Hepatocyte (in vitro differentiated cells): ENCODE measurements at regions not wholly inside any gene's neighbourhood (a gene's known extent, or its start where the extent isn't known, plus 50 kb on each side); places are given as distances from the start of the nearest gene placed in this dataset.

Source experiments
- DNase-seq: peaks from one replicate; pipeline ENCODE4 v3.0.0-alpha.2; 2016; ENCODE audit warnings: low spot score
- H2AFZ ChIP-seq: fragments of 200-600 bp; sonication (generic); 2 replicates; pipeline ENCODE4 v1.6.0; 2016; ENCODE audit warnings: antibody characterized with exemption, mild to moderate bottlenecking
- H3K27ac ChIP-seq: fragments of 200-600 bp; sonication (generic); 2 replicates; pipeline ENCODE4 v1.5.1; 2016; ENCODE audit warnings: mild to moderate bottlenecking
- H3K27me3 ChIP-seq: fragments of 200-600 bp; sonication (generic); 2 replicates; pipeline ENCODE4 v1.6.1; 2016
- H3K36me3 ChIP-seq: fragments of 200-600 bp; sonication (generic); replicated peaks from 2 replicates; pipeline ENCODE4 v1.5.1; 2016; ENCODE audit warnings: low read depth; ENCODE audit not compliant: insufficient read depth
- H3K4me1 ChIP-seq: fragments of 200-600 bp; sonication (generic); 2 replicates; pipeline ENCODE4 v1.5.1; 2016; ENCODE audit warnings: mild to moderate bottlenecking, moderate library complexity; ENCODE audit not compliant: insufficient read depth
- H3K4me2 ChIP-seq: fragments of 200-600 bp; sonication (generic); 2 replicates; pipeline ENCODE4 v1.6.0; 2016
- H3K4me3 ChIP-seq: fragments of 200-600 bp; sonication (generic); 2 replicates; pipeline ENCODE4 v1.5.1; 2016; ENCODE audit warnings: mild to moderate bottlenecking
- H3K79me2 ChIP-seq: fragments of 200-600 bp; sonication (generic); 2 replicates; pipeline ENCODE4 v1.6.0; 2017; ENCODE audit warnings: mild to moderate bottlenecking
- H3K9me2 ChIP-seq: fragments of 200-600 bp; sonication (generic); replicated peaks from 2 replicates; pipeline ENCODE4 v1.6.0; 2017; ENCODE audit warnings: mild to moderate bottlenecking; ENCODE audit not compliant: insufficient read depth
- H3K9me3 ChIP-seq: fragments of 200-600 bp; sonication (generic); 2 replicates; pipeline ENCODE4 v1.5.1; 2016; ENCODE audit warnings: low read depth, mild to moderate bottlenecking
- H4K20me1 ChIP-seq: fragments of 200-600 bp; sonication (generic); 2 replicates; pipeline ENCODE4 v1.6.0; 2016; ENCODE audit warnings: mild to moderate bottlenecking; ENCODE audit not compliant: insufficient read depth, poor library complexity, severe bottlenecking
- CTCF ChIP-seq: fragments of 200-600 bp; sonication (generic); IDR thresholded peaks from 2 replicates; pipeline ENCODE4 v1.5.1; 2016; ENCODE audit warnings: antibody characterized with exemption, mild to moderate bottlenecking; ENCODE audit not compliant: poor library complexity
- EZH2 ChIP-seq: fragments of 200-600 bp; sonication (generic); IDR thresholded peaks from 2 replicates; pipeline ENCODE4 v1.6.1; 2016; ENCODE audit warnings: antibody characterized with exemption, mild to moderate bottlenecking, borderline replicate concordance
- EZH2phosphoT487 ChIP-seq: fragments of 200-600 bp; sonication (generic); IDR thresholded peaks from one replicate; pipeline ENCODE4 v1.6.1; 2018; ENCODE audit warnings: antibody characterized with exemption, mild to moderate bottlenecking, low read depth, moderate library complexity; ENCODE audit not compliant: unreplicated experiment, severe bottlenecking
- WGBS: methylation state at CpG from one replicate; pipeline ENCODE4 v1.1.6; 2016; ENCODE audit warnings: low lambda C conversion rate; ENCODE audit errors: missing lambda C conversion rate; 5-methylcytosine and 5-hydroxymethylcytosine counted together

GRCh38 chr3:18630295-18630694, 205.2 kb upstream of the SATB1 start:
- 93% methylated on average over 4 of the region's 4 CpGs for WGBS
- H4K20me1 ChIP-seq, result no peaks in the 10 kb centered on the region
- DNase-seq, result no peak
- H3K9me3 ChIP-seq, result no peaks in the 10 kb centered on the region
- no peaks in the 10 kb centered on the region for H3K79me2 ChIP-seq
- no peak overlapping the region for H3K4me3 ChIP-seq
- TF ChIP-seq CTCF, result no peak
- TF ChIP-seq EZH2, result no peak
- no peaks in the 10 kb centered on the region for H3K9me2 ChIP-seq
- H3K4me1 ChIP-seq, result peaks cover 2% of the 10 kb centered on the region
- H3K27ac ChIP-seq, result no peak overlapping the region
- no peak overlapping the region for H3K4me2 ChIP-seq
- H3K27me3 ChIP-seq, result no peaks in the 10 kb centered on the region
- no peaks in the 10 kb centered on the region for H3K36me3 ChIP-seq
- no peak overlapping the region for H2AFZ ChIP-seq

- Histone ChIP-seq H4K20me1 (no peaks in the 10 kb centered on the region), H3K4me1 (no peaks in the 10 kb centered on the region), H3K9me3 (no peaks in the 10 kb centered on the region), H3K27ac (no peak overlapping the region), H3K79me2 (no peaks in the 10 kb centered on the region), H3K4me2 (no peak overlapping the region), H3K9me2 (no peaks in the 10 kb centered on the region), H3K36me3 (no peaks in the 10 kb centered on the region), H3K4me3 (no peak overlapping the region), H3K27me3 (no peaks in the 10 kb centered on the region), H2AFZ (no peak overlapping the region)
- DNase-seq, result no peak
- TF ChIP-seq EZH2 (no peak), CTCF (no peak), EZH2phosphoT487 (no peak)
- 87% methylated on average over 2 of the region's 2 CpGs for WGBS
Observed at GRCh38 chr3:18625085-18625484, 199.9 kb upstream of the SATB1 start.

- WGBS, result 91% methylated on average over 6 of the region's 6 CpGs
- DNase-seq, result no peak
- Histone ChIP-seq H3K9me2 (no peaks in the 10 kb centered on the region), H3K9me3 (no peaks in the 10 kb centered on the region), H3K27me3 (no peaks in the 10 kb centered on the region), H3K4me2 (no peak overlapping the region), H3K4me3 (no peak overlapping the region), H3K4me1 (no peaks in the 10 kb centered on the region), H3K36me3 (no peaks in the 10 kb centered on the region), H3K79me2 (no peaks in the 10 kb centered on the region), H4K20me1 (no peaks in the 10 kb centered on the region), H2AFZ (no peak overlapping the region), H3K27ac (no peak overlapping the region)
- no peak for TF ChIP-seq EZH2
- no peak for TF ChIP-seq CTCF
- TF ChIP-seq EZH2phosphoT487, result no peak
Observed at GRCh38 chr3:18623220-18623619, 198.1 kb upstream of the SATB1 start.

GRCh38 chr3:18618723-18619122, 193.6 kb upstream of the SATB1 start:
- H4K20me1 ChIP-seq, result no peaks in the 10 kb centered on the region
- DNase-seq, result no peak
- no peaks in the 10 kb centered on the region for H3K27me3 ChIP-seq

More at GRCh38 chr3:18618723-18619122, 193.6 kb upstream of the SATB1 start:
- H3K9me2 ChIP-seq, result no peaks in the 10 kb centered on the region
- H3K4me1 ChIP-seq, result no peaks in the 10 kb centered on the region
- TF ChIP-seq CTCF (no peak), EZH2 (no peak), EZH2phosphoT487 (no peak)
- H3K79me2 ChIP-seq, result no peaks in the 10 kb centered on the region
- H3K27ac ChIP-seq, result no peak overlapping the region
- H3K4me2 ChIP-seq, result no peak overlapping the region
- H3K9me3 ChIP-seq, result no peaks in the 10 kb centered on the region
- no peaks in the 10 kb centered on the region for H3K36me3 ChIP-seq
- no peak overlapping the region for H2AFZ ChIP-seq
- no peak overlapping the region for H3K4me3 ChIP-seq
